Astrocyte of the cerebellum (primary cell): ENCODE measurements at regions not wholly inside any gene's neighbourhood (a gene's known extent, or its start where the extent isn't known, plus 50 kb on each side); places are given as distances from the start of the nearest gene placed in this dataset.

Source experiments
- DNase-seq: peaks from one replicate; pipeline ENCODE4 v3.0.0-alpha.2; 2011; ENCODE audit warnings: low read depth
- H3K4me3 ChIP-seq: 2 replicates; pipeline ENCODE4 v1.5.1; 2011; ENCODE audit warnings: mild to moderate bottlenecking, low read depth, low read length, moderate library complexity
- in situ Hi-C: cut with HindIII; loops from 2 replicates; pipeline ENCODE4 v1.10.0; 2017; ENCODE audit warnings: low sequenced_read_pairs
- TF ChIP-seq, protein P1 (sequence below): IDR thresholded peaks from 2 replicates; pipeline ENCODE4 v1.5.1; 2012; ENCODE audit warnings: low read length, low read depth, moderate library complexity, mild to moderate bottlenecking; ENCODE audit errors: missing control alignments

DNA sequence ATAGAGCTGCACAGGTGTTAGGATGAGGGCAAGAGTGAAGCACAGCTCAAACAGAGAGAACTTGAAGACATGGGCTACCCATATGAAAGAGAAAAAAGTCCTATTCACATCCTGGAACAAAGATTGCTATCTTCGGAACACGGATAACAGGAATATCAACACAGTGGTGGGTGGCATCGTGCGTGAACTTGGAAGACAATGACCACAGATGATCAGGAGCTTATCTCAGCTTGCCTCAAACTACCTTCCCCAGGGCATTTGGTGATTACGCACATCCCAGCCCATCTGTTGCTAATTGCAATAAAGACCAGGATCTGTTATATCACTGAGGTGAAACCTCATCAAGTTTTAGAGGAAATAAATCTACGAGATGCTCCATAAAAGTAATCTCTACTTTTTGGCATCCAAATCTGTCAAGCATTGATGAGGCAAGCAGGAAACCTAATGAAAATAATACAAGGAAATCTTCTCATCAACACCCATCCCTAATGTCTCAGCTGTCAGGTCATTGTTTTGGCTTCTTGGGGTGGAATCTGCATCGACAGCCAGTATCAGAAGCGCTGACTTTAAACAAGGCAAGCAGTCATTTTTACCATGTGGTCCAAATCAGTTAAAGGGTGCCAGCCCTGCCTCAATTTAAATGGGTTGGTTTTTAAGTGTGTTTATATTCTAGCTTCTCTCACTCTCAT, 188.2 kb downstream of the SPCS3 start:
- H3K4me3 ChIP-seq = no peak overlapping the region
- in situ Hi-C loops = no loop called here
- TF ChIP-seq, protein P1, sequence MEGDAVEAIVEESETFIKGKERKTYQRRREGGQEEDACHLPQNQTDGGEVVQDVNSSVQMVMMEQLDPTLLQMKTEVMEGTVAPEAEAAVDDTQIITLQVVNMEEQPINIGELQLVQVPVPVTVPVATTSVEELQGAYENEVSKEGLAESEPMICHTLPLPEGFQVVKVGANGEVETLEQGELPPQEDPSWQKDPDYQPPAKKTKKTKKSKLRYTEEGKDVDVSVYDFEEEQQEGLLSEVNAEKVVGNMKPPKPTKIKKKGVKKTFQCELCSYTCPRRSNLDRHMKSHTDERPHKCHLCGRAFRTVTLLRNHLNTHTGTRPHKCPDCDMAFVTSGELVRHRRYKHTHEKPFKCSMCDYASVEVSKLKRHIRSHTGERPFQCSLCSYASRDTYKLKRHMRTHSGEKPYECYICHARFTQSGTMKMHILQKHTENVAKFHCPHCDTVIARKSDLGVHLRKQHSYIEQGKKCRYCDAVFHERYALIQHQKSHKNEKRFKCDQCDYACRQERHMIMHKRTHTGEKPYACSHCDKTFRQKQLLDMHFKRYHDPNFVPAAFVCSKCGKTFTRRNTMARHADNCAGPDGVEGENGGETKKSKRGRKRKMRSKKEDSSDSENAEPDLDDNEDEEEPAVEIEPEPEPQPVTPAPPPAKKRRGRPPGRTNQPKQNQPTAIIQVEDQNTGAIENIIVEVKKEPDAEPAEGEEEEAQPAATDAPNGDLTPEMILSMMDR = no peak
- DNase-seq = no peak

DNA sequence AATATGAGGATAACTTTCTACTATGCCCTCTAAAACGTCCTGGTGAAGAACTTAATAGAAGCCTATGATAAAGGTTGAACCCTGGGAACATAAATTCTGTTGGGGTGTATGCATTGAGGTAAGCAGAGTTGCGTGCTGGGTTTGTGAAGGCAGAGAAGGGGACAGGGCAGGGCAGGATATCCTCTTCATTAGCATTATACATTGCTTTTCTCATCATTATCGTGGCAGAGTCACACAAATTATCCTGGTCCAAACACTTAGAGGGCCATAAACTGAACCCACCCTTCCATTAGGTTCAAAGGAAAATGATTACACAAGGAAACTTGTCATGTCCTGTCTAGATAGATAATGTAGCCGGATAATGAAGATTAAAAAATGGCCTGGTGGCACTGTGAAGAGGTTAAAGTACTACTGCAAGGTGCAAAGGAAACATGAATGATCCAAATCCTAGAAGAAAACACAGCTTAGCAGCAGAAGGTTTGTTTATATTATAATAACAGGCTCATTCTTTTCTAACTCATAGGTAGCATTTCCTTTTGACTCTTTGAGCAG, 189.1 kb downstream of the SPCS3 start:
- H3K4me3 ChIP-seq = no peak overlapping the region
- TF ChIP-seq, protein P1 = no peak
- in situ Hi-C loops = no loop called here
- DNase-seq = no peak

DNA sequence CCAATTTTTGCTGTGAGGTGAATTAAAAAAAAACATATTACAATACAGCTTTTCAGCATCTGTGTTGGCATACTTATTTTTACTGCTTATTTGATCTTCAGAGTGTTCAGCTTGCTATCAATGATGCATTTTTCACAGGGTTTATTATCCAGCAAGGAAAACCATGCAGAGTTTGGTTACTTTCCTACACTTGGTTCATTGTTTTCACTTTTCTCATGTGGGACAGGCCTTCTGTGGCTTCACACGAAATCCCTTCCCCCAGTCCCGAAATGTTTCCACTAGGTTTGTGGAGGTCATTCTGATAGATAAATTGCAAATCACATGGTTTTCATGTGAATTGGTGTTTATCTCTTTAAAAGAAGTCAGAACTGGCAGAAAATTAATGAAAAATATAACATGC, 205.8 kb downstream of the SPCS3 start:
- H3K4me3 ChIP-seq = no peak overlapping the region
- in situ Hi-C loops = no loop called here
- DNase-seq = no peak
- TF ChIP-seq, protein P1 = no peak

DNA sequence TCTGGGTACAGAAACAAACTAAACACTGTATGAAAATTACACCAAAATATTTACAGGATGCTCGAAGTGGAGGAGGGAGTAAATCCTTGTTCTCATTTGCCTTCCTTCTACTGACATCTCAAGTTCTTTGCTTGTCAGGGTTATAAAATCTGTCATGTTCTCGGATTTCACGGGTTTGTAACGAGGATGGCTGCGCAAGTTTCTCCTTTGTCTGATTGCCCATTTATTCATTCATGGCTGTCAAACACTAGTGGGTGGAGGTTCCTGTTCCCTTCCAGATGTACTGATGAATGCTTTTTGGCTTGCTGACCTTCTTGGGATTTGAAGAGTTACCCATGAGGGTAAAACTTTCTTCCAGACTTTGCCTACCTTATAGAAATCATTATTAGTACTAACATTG, 206.9 kb downstream of the SPCS3 start:
- no peak for DNase-seq
- H3K4me3 ChIP-seq = no peak overlapping the region
- in situ Hi-C loops = no loop called here
- TF ChIP-seq, protein P1 = no peak

DNA sequence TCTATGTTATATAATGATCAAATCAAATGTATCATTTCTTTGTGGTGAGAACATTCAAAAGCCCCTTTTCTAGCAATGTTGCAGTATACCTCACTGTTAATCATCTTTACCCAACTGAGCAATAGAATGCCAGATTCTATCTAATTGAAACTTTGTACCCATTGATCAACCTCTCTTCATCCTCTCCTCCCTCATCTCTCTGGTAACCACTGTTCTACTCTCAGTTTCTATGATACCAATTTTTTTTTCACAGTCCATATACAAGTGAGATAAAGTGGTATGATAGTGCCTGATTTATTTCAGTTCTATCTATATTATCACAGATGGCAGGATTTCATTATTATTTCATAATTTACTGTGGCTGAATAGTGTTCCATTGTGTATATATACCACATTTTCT, 209.8 kb downstream of the SPCS3 start:
- TF ChIP-seq, protein P1 = no peak
- in situ Hi-C loops = no loop called here
- H3K4me3 ChIP-seq = no peak overlapping the region
- no peak for DNase-seq

DNA sequence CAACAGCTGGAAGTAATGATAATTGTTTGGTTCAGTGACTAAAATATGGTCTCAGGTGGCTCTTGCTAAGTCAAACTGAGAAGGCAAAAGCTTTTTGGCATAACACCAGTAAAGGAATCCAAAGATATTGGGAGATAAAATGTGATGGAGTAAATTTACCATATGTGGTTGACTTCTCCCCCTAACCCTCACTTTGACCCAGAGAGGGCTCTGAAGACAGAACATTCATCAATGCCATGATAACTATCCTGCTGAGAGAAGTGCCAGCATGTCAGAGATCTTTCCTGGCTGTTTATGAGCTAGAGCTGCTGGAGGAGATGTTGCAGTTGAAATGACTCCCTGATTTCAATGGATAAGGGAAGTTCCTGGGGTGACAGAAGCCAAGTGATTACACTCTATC, 213.4 kb downstream of the SPCS3 start:
- in situ Hi-C loops = no loop called here
- DNase-seq = no peak
- TF ChIP-seq, protein P1 = no peak
- H3K4me3 ChIP-seq = no peak overlapping the region
